CD4-positive, alpha-beta memory T cell (primary cell): ENCODE measurements at regions not wholly inside any gene's neighbourhood (a gene's known extent, or its start where the extent isn't known, plus 50 kb on each side); places are given as distances from the start of the nearest gene placed in this dataset.
"Not testable (repeated sequence)": the region's sequence is repeated elsewhere in the genome, so short reads cannot be mapped to it uniquely, and the experiment has no call there.

Source experiments
- CTCF ChIA-PET: fragments of 350-600 bp; sonication (Branson Sonifier 250); formaldehyde crosslinking; loops from one replicate; lab custom pipeline; 2021; ENCODE audit warnings: inconsistent platforms; ENCODE audit not compliant: partially characterized antibody; lab: Charles Lee
- POLR2A ChIA-PET: fragments of 350-600 bp; sonication (Branson Sonifier 250); formaldehyde crosslinking; loops from one replicate; lab custom pipeline; 2021; ENCODE audit not compliant: partially characterized antibody; lab: Charles Lee
- DNase-seq, 5 donors: peaks; one replicate each; pipeline versions ENCODE4 v3.0.0 to v3.0.0-alpha.2; 2020 to 2022; ENCODE audit warnings: mixed read lengths in 1 of 5
- H3K27ac ChIP-seq: one replicate; pipeline ENCODE4 v1.7.0; 2013; ENCODE audit warnings: low read depth, low read length
- H3K27me3 ChIP-seq: 2 replicates; pipeline ENCODE4 v1.7.0; 2013; ENCODE audit warnings: mild to moderate bottlenecking, low read length, moderate library complexity; ENCODE audit not compliant: insufficient read depth
- H3K36me3 ChIP-seq: 2 replicates; pipeline ENCODE4 v1.7.0; 2013; ENCODE audit warnings: mild to moderate bottlenecking, low read length, moderate library complexity; ENCODE audit not compliant: insufficient read depth
- H3K4me1 ChIP-seq: 2 replicates; pipeline ENCODE4 v1.7.0; 2013; ENCODE audit warnings: mild to moderate bottlenecking, low read length, moderate library complexity; ENCODE audit not compliant: insufficient read depth
- H3K4me3 ChIP-seq, 2 donors: one replicate each; pipeline ENCODE4 v1.7.0; 2013; ENCODE audit warnings: low read length in 2 of 2, mild to moderate bottlenecking in 1 of 2
- H3K9me3 ChIP-seq, 2 donors: one replicate each; pipeline ENCODE4 v1.7.0; 2013; ENCODE audit warnings: low read length in 2 of 2, control low read depth in 1 of 2; ENCODE audit not compliant: control insufficient read depth in 1 of 2
- H3K27ac Mint-ChIP-seq, 7 donors: one replicate each; pipeline ENCODE4 v1.8.0; 2020 to 2021; ENCODE audit warnings: mixed read lengths in 7 of 7, mild to moderate bottlenecking in 6 of 7, inconsistent platforms in 3 of 7, moderate library complexity in 3 of 7
- H3K27me3 Mint-ChIP-seq, 2 donors: one replicate each; pipeline ENCODE4 v1.8.0; 2020 to 2021; ENCODE audit warnings: mixed read lengths in 2 of 2
- H3K36me3 Mint-ChIP-seq, 2 donors: one replicate each; pipeline ENCODE4 v1.8.0; 2020 to 2021; ENCODE audit warnings: mixed read lengths in 2 of 2, inconsistent platforms in 1 of 2, mild to moderate bottlenecking in 1 of 2
- H3K4me1 Mint-ChIP-seq, 4 donors: one replicate each; pipeline ENCODE4 v1.8.0; 2020 to 2021; ENCODE audit warnings: mixed read lengths in 4 of 4, mild to moderate bottlenecking in 1 of 4
- H3K4me3 Mint-ChIP-seq, 8 donors: one replicate each; pipeline ENCODE4 v1.8.0; 2020 to 2021; ENCODE audit warnings: mixed read lengths in 8 of 8, mild to moderate bottlenecking in 7 of 8, moderate library complexity in 6 of 8, inconsistent platforms in 3 of 8
- H3K9me3 Mint-ChIP-seq, 8 donors: one replicate each; pipeline ENCODE4 v1.8.0; 2020 to 2021; ENCODE audit warnings: mixed read lengths in 8 of 8, mild to moderate bottlenecking in 5 of 8, inconsistent platforms in 3 of 8, moderate library complexity in 1 of 8
- intact Hi-C: fragments of 100-400 bp; cut with micrococcal nuclease; formaldehyde crosslinking; loops from one replicate; pipeline ENCODE4 v1.15.1; 2023

DNA sequence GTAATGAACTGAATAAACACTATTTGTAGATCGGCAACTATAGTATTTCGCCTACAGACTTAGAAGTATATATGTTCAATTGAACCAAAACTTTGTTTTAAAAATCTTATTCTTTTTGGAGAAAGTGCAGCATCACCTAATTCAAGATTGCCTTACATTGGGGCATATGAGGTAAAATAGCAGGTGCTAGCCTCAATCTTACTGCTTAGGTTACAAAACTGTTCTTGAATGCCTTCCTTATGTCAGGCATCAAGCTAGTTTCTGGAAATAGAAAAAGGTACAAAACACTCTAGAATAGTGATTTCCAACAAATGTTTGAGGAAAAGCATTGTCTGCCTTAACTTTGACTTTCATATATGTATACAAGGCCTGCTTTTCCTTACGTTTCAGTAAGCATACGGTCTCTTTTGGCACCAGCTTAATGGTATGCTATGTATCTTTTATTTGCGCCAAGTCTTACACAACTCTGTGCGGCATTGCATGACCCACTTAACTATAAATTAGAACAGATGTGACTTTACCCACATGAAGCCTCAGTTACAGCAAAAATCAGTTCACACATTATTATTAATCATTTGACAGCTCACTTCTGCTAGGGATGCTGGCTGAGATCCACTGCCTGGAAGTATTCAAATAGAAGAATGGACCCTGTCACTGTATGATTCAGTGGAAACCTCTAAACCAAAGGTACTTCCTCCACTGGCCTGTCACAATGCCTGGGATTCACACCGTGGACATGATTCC is 174.1 kb downstream of the PRELID2 start:
- Mint-ChIP-seq H3K9me3 (peaks cover 0 to 6% (median 3%) of the 10 kb centered on the region in 8 donors), H3K4me1 (no peaks in the 10 kb centered on the region), H3K36me3 (no peaks in the 10 kb centered on the region), H3K27me3 (no peaks in the 10 kb centered on the region), H3K4me3 (no peak overlapping the region), H3K27ac (no peak overlapping the region)
- ChIA-PET CTCF (no interaction called here), POLR2A (no interaction called here)
- no peak overlapping the region for H3K4me3 ChIP-seq
- H3K27ac ChIP-seq: no peak overlapping the region
- no peak for DNase-seq
- no peaks in the 10 kb centered on the region for H3K36me3 ChIP-seq
- H3K4me1 ChIP-seq: no peaks in the 10 kb centered on the region
- no peaks in the 10 kb centered on the region for H3K9me3 ChIP-seq
- H3K27me3 ChIP-seq: no peaks in the 10 kb centered on the region
- intact Hi-C loops: no loop called here

DNA sequence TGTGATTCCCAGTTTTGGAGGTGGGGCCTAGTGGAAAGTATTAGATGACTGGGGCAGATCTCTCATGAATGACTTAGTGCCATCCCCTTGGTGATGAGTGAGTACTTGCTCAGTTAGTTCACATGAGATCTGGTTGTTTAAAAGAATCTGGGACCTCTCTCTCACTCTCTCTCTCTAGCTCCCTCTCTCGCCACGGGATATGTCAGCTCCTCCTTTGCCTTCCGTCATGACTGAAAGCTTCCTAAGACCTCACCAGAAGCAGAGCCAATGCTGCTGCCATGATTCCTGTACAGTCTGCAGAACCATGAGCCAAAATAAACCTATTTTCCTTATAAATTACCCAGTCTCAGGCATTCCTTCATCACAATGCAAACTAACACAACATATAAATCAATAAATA is 176.7 kb downstream of the PRELID2 start:
- POLR2A ChIA-PET: no interaction called here
- Histone ChIP-seq H3K9me3 (no peaks in the 10 kb centered on the region), H3K4me3 (no peak overlapping the region), H3K27ac (no peak overlapping the region), H3K4me1 (no peaks in the 10 kb centered on the region), H3K36me3 (no peaks in the 10 kb centered on the region), H3K27me3 (no peaks in the 10 kb centered on the region)
- H3K27ac Mint-ChIP-seq: no peak overlapping the region
- no peak overlapping the region for H3K4me3 Mint-ChIP-seq
- H3K4me1 Mint-ChIP-seq: no peaks in the 10 kb centered on the region
- DNase-seq: no peak
- CTCF ChIA-PET: no interaction called here
- peaks cover 3 to 20% (median 14%) of the 10 kb centered on the region in 8 donors for H3K9me3 Mint-ChIP-seq
- H3K36me3 Mint-ChIP-seq: peaks cover 0 to 2% of the 10 kb centered on the region in 2 donors
- H3K27me3 Mint-ChIP-seq: no peaks in the 10 kb centered on the region
- intact Hi-C loops: no loop called here

DNA sequence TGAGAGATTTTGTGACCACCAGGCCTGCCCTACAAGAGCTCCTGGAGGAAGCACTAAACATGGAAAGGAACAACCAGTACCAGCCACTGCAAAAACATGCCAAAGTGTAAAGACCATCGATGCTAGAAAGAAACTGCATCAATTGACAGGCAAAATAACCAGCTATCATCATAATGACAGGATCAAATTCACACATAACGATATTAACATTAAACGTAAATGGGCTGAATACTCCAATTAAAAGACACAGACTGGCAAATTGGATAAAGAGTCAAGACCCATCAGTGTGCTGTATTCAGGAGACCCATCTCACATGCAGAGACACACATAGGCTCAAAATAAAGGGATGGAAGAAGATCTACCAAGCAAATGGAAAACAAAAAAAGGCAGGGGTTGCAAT is 182.4 kb downstream of the PRELID2 start:
- H3K36me3 ChIP-seq, POLR2A ChIA-PET, H3K4me3 ChIP-seq, H3K4me1 ChIP-seq, intact Hi-C loops, H3K36me3 Mint-ChIP-seq, DNase-seq, CTCF ChIA-PET, H3K4me3 Mint-ChIP-seq, H3K4me1 Mint-ChIP-seq, H3K27me3 ChIP-seq, H3K9me3 ChIP-seq, H3K27me3 Mint-ChIP-seq, H3K27ac Mint-ChIP-seq, H3K27ac ChIP-seq: not testable (repeated sequence)
- H3K9me3 Mint-ChIP-seq: peaks cover 3 to 33% (median 27%) of the 10 kb centered on the region in 8 donors

DNA sequence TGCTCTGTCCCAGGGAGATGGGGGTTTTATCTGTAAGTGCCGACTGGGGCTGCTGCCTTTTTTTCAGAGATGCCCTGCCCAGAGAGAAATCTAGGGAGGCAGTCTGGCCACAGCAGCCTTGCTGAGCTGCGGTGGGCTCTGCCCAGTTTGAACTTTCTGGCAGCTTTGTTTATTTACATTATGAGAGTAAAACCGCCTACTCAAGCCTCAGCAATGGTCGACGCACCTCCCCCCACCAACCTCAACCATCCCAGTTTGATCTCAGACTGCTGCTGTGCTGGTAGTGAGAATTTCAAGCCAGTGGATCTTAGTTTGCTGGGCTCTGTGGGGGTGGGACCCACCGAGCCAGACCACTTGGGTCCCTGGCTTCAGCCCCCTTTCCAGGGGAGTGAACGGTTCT is 188.0 kb downstream of the PRELID2 start:
- H3K27me3 ChIP-seq, H3K36me3 Mint-ChIP-seq, H3K27me3 Mint-ChIP-seq, H3K4me1 Mint-ChIP-seq, H3K27ac ChIP-seq, H3K36me3 ChIP-seq, intact Hi-C loops, H3K4me1 ChIP-seq, H3K4me3 ChIP-seq, POLR2A ChIA-PET, H3K4me3 Mint-ChIP-seq, DNase-seq, H3K9me3 ChIP-seq, H3K27ac Mint-ChIP-seq, CTCF ChIA-PET: not testable (repeated sequence)
- peaks cover 4 to 19% (median 13%) of the 10 kb centered on the region in 8 donors for H3K9me3 Mint-ChIP-seq

DNA sequence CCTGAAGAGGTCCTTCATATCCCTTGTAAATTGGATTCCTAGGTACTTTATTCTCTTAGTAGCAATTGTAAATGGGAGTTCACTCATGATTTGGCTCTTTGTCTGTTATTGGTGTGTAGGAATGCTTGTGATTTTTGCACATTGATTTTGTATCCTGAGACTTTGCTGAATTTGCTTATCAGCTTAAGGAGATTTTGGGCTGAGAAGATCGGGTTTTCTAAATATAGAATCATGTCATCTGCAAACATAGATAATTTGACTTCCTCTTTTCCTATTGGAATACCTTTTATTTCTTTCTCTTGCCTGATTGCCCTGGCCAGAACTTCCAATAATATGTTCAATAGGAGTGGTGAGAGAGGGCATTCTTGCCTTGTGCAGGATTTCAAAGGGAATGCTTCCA is 191.9 kb downstream of the PRELID2 start:
- CTCF ChIA-PET, H3K4me3 ChIP-seq, H3K36me3 ChIP-seq, H3K9me3 ChIP-seq, POLR2A ChIA-PET, H3K27me3 ChIP-seq, H3K27ac Mint-ChIP-seq, DNase-seq, H3K27me3 Mint-ChIP-seq, H3K36me3 Mint-ChIP-seq, H3K27ac ChIP-seq, H3K4me1 ChIP-seq, H3K4me1 Mint-ChIP-seq, H3K4me3 Mint-ChIP-seq, intact Hi-C loops: not testable (repeated sequence)
- peaks cover 7 to 30% (median 11%) of the 10 kb centered on the region in 8 donors for H3K9me3 Mint-ChIP-seq

DNA sequence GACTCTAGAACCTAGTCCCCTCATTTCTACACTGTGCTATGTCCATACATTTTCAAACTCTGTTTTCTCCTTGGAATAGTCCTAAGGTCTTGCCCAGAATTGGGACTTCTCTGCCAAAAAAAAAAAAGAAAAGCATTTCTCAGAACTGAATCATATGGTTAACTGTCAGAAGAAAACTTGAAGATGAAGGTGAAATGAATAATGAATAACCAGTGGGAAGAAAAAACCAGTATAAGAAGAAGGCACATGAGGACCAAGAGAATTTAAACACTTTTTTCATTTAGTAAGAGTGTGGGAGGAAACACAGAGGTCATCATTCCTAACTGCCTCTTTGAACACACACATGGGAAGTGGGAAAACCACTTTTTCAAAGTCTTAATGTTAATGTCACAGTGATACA is 197.7 kb downstream of the PRELID2 start:
- H3K36me3 ChIP-seq: no peaks in the 10 kb centered on the region
- POLR2A ChIA-PET: no interaction called here
- H3K9me3 ChIP-seq: no peaks in the 10 kb centered on the region
- intact Hi-C loops: no loop called here
- peaks cover 0 to 2% (median 0%) of the 10 kb centered on the region in 4 donors for H3K4me1 Mint-ChIP-seq
- H3K27me3 ChIP-seq: no peaks in the 10 kb centered on the region
- H3K27ac ChIP-seq: no peak overlapping the region
- H3K4me3 Mint-ChIP-seq: no peak overlapping the region
- peaks cover 0 to 15% (median 5%) of the 10 kb centered on the region in 8 donors for H3K9me3 Mint-ChIP-seq
- no peaks in the 10 kb centered on the region for H3K4me1 ChIP-seq
- DNase-seq: no peak
- H3K27me3 Mint-ChIP-seq: no peaks in the 10 kb centered on the region
- peak overlapping the region in 1 of 7 donors; percentile 76 for H3K27ac Mint-ChIP-seq
- CTCF ChIA-PET: no interaction called here
- H3K36me3 Mint-ChIP-seq: no peaks in the 10 kb centered on the region
- H3K4me3 ChIP-seq: no peak overlapping the region

DNA sequence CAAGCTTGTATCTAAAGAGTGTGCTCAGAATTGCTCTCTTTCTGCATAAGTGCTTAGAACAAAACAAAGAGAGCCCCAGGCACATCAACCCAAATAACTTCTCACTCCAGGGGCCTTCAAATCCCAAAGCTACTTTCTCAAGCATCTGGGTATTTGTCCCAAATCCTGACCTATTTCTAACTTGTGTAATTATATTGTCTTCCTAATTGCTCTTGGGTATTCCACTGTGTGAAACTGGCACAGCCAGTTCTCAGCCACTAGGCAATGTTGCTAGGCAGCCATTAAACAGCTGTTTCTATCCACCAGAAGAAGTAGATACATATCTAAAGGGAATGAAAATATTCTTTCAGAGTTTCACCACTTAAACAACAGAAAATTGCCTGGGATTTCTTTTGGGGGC is 198.8 kb downstream of the PRELID2 start:
- ChIA-PET POLR2A (no interaction called here), CTCF (no interaction called here)
- Mint-ChIP-seq H3K27me3 (no peaks in the 10 kb centered on the region), H3K27ac (no peak overlapping the region), H3K4me1 (peaks cover 0 to 2% (median 0%) of the 10 kb centered on the region in 4 donors), H3K9me3 (peaks cover 0 to 13% (median 5%) of the 10 kb centered on the region in 8 donors), H3K36me3 (no peaks in the 10 kb centered on the region), H3K4me3 (no peak overlapping the region)
- DNase-seq: no peak
- H3K4me1 ChIP-seq: no peaks in the 10 kb centered on the region
- no peak overlapping the region for H3K27ac ChIP-seq
- H3K4me3 ChIP-seq: no peak overlapping the region
- no peaks in the 10 kb centered on the region for H3K36me3 ChIP-seq
- intact Hi-C loops: no loop called here
- H3K9me3 ChIP-seq: no peaks in the 10 kb centered on the region
- no peaks in the 10 kb centered on the region for H3K27me3 ChIP-seq
